Breast epithelium (tissue), 3 donors: ENCODE measurements at regions not wholly inside any gene's neighbourhood (a gene's known extent, or its start where the extent isn't known, plus 50 kb on each side); places are given as distances from the start of the nearest gene placed in this dataset.

ENCODE experiments used
- CTCF ChIP-seq, 3 donors: fragments of 450-650 bp; IDR thresholded peaks; one replicate each; pipeline ENCODE4 v1.5.1; 2016 to 2017; ENCODE audit warnings: antibody characterized with exemption in 3 of 3, mild to moderate bottlenecking in 3 of 3, moderate library complexity in 3 of 3
- POLR2A ChIP-seq: fragments of 450-650 bp; IDR thresholded peaks from one replicate; pipeline ENCODE4 v1.6.1; 2016; ENCODE audit warnings: antibody characterized with exemption, mild to moderate bottlenecking, moderate library complexity

- TF ChIP-seq CTCF (IDR thresholded peaks at IDR 0.05): no peak
- no peak for TF ChIP-seq POLR2A
These were observed 135.0 kb downstream of the RBM46 start for GRCh38 chr4:154916068-154916467.
